Urinary bladder (tissue), 3 donors: ENCODE measurements at regions not wholly inside any gene's neighbourhood (a gene's known extent, or its start where the extent isn't known, plus 50 kb on each side); places are given as distances from the start of the nearest gene placed in this dataset.

Source experiments
- DNase-seq: peaks from one replicate; pipeline ENCODE4 v3.0.0-alpha.2; 2015; ENCODE audit errors: extremely low spot score
- H3K27ac ChIP-seq: one replicate; pipeline ENCODE4 v1.5.1; 2013; ENCODE audit warnings: low read depth, mild to moderate bottlenecking, moderate library complexity
- H3K36me3 ChIP-seq: one replicate; pipeline ENCODE4 v1.6.1; 2013; ENCODE audit warnings: mild to moderate bottlenecking, moderate library complexity; ENCODE audit not compliant: insufficient read depth
- H3K4me1 ChIP-seq: one replicate; pipeline ENCODE4 v1.6.1; 2013; ENCODE audit warnings: mild to moderate bottlenecking, moderate library complexity; ENCODE audit not compliant: insufficient read depth
- H3K4me3 ChIP-seq: one replicate; pipeline ENCODE4 v1.5.1; 2013; ENCODE audit warnings: low read depth, low read length
- WGBS: extraction: QIAGEN DNeasy Blood & Tissue Kit; methylation state at CpG from one replicate; pipeline ENCODE4 v1.1.7; 2013; 5-methylcytosine and 5-hydroxymethylcytosine counted together
- donor health status: healthy with polysubstance abuse.
- donor health status: healthy.

GRCh38 chr10:90193240-90193985, 492.0 kb downstream of the KIF20B start:
- Histone ChIP-seq H3K4me1 (no peaks in the 10 kb centered on the region), H3K27ac (no peak overlapping the region), H3K4me3 (no peak overlapping the region), H3K36me3 (no peaks in the 10 kb centered on the region)
- 67% methylated on average over 2 of the region's 2 CpGs for WGBS
- no peak for DNase-seq

GRCh38 chr10:90195288-90195840, 494.0 kb downstream of the KIF20B start:
- DNase-seq = no peak
- H3K4me3 ChIP-seq = no peak overlapping the region
- H3K27ac ChIP-seq = no peak overlapping the region
- no peaks in the 10 kb centered on the region for H3K4me1 ChIP-seq
- no peaks in the 10 kb centered on the region for H3K36me3 ChIP-seq
- WGBS = 74% methylated on average over 3 of the region's 3 CpGs

GRCh38 chr10:90197766-90198165, 496.4 kb downstream of the KIF20B start:
- no peaks in the 10 kb centered on the region for H3K4me1 ChIP-seq
- no peak for DNase-seq
- no peak overlapping the region for H3K4me3 ChIP-seq
- no peak overlapping the region for H3K27ac ChIP-seq
- no peaks in the 10 kb centered on the region for H3K36me3 ChIP-seq

GRCh38 chr10:90199093-90199492, 497.7 kb downstream of the KIF20B start:
- DNase-seq = no peak
- Histone ChIP-seq H3K4me1 (no peaks in the 10 kb centered on the region), H3K27ac (no peak overlapping the region), H3K36me3 (no peaks in the 10 kb centered on the region), H3K4me3 (no peak overlapping the region)
- 53% methylated on average over 2 of the region's 2 CpGs for WGBS

- H3K4me1 ChIP-seq = no peaks in the 10 kb centered on the region
Observed at GRCh38 chr10:90199513-90199912, 498.1 kb downstream of the KIF20B start.

GRCh38 chr10:90204131-90204955, 503.0 kb downstream of the KIF20B start:
- 71% methylated on average over 6 of the region's 6 CpGs for WGBS
- Histone ChIP-seq H3K4me3 (no peak overlapping the region), H3K4me1 (no peaks in the 10 kb centered on the region), H3K36me3 (no peaks in the 10 kb centered on the region), H3K27ac (no peak overlapping the region)
- DNase-seq = no peak

More at GRCh38 chr10:90199513-90199912, 498.1 kb downstream of the KIF20B start:
- no peak overlapping the region for H3K27ac ChIP-seq
- no peaks in the 10 kb centered on the region for H3K36me3 ChIP-seq
- DNase-seq = no peak
- H3K4me3 ChIP-seq = no peak overlapping the region

GRCh38 chr10:90204956-90205314, 503.5 kb downstream of the KIF20B start:
- DNase-seq = no peak
- Histone ChIP-seq H3K4me3 (no peak overlapping the region), H3K4me1 (no peaks in the 10 kb centered on the region), H3K36me3 (no peaks in the 10 kb centered on the region), H3K27ac (no peak overlapping the region)

DNA sequence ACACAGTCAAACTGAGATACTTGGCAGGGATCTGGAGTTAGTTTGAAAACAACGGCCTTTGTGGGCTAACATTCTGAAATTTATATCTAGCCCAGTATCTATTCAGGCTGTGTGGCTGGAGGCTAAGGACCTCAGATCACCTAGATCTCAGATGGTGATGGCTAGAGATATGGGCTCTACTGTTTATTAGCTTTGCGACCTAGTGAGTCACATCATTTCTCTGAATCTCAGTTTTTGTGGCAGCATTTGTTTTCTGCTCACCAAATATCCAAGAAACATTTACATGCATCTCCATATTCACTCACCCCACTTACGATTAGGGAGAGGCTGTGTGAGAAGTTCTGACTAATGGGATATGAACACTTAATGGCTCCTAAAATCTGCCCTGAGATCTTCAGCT, 503.9 kb downstream of the KIF20B start:
- WGBS = 85% methylated on average over 3 of the region's 3 CpGs
- no peaks in the 10 kb centered on the region for H3K36me3 ChIP-seq
- no peaks in the 10 kb centered on the region for H3K4me1 ChIP-seq
- DNase-seq = no peak
- no peak overlapping the region for H3K4me3 ChIP-seq
- H3K27ac ChIP-seq = no peak overlapping the region

DNA sequence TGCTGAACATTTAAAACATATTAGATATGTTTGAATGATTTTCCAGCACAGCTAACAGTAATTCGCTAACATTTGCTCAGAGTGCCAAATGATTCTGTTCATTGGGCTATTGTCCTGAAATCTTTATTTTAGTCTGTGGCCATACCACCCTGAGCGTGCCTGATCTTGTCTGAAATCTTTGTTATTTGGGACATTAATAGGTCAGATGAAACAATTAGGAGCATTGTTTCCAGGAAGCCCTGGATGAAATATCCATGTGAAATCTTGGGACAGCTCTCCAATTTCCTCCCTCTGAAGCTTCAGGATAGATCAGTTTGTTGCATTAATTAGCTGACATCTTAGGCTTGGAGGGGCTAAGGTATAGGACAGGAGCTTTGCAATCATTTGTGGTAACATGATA, 512.0 kb downstream of the KIF20B start:
- DNase-seq = no peak
- Histone ChIP-seq H3K4me3 (no peak overlapping the region), H3K4me1 (no peaks in the 10 kb centered on the region), H3K27ac (no peak overlapping the region), H3K36me3 (no peaks in the 10 kb centered on the region)
- 90% methylated on average over 2 of the region's 2 CpGs for WGBS

- Histone ChIP-seq H3K4me1 (no peaks in the 10 kb centered on the region), H3K4me3 (no peak overlapping the region), H3K36me3 (no peaks in the 10 kb centered on the region), H3K27ac (no peak overlapping the region)
- no peak for DNase-seq
Observed at GRCh38 chr10:90218846-90219245, 517.5 kb downstream of the KIF20B start.

DNA sequence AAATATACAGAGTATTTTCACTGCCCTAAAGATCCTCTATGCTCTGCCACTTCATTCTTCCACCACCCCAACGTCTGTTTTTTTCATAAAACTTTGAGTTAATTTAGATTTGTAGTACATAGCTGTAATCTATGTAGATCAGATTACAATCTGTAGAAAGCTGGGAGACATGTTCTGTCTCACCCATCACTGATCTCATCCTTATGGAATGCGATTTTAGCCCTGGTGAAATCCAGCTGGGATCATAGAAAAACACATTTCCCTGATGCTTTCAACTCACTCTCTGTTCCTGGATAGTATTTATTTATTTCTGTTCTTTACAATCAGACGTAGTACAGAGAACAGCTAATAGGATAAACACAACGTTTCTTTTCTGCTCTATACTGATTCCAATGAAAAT, 521.0 kb downstream of the KIF20B start:
- peak; percentile 17 for DNase-seq
- WGBS = 19% methylated on average over 4 of the region's 4 CpGs
- H3K36me3 ChIP-seq = no peaks in the 10 kb centered on the region
- H3K27ac ChIP-seq = no peak overlapping the region
- H3K4me1 ChIP-seq = no peaks in the 10 kb centered on the region
- H3K4me3 ChIP-seq = no peak overlapping the region

DNA sequence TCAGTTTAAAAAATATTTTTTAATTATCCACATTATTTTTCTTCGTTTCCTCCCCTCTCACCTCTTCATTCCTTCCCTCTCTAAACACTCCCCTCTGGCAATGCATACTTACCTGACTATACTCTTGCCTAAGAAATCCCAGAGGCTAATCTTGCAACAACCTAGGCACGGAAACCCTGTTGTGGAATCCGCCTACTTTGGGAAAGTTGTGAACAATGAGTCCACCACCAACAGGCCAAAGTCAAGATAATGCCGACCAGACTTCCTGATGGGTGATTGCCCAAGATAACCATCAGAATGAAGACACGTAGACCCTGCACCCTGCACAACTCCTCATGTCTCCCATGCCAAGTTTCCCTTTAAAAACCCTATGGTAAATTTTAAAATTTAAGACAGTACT, 521.5 kb downstream of the KIF20B start:
- Histone ChIP-seq H3K4me1 (no peaks in the 10 kb centered on the region), H3K27ac (no peak overlapping the region), H3K36me3 (no peaks in the 10 kb centered on the region), H3K4me3 (no peak overlapping the region)
- WGBS = 85% methylated on average over 5 of the region's 5 CpGs
- DNase-seq = no peak

DNA sequence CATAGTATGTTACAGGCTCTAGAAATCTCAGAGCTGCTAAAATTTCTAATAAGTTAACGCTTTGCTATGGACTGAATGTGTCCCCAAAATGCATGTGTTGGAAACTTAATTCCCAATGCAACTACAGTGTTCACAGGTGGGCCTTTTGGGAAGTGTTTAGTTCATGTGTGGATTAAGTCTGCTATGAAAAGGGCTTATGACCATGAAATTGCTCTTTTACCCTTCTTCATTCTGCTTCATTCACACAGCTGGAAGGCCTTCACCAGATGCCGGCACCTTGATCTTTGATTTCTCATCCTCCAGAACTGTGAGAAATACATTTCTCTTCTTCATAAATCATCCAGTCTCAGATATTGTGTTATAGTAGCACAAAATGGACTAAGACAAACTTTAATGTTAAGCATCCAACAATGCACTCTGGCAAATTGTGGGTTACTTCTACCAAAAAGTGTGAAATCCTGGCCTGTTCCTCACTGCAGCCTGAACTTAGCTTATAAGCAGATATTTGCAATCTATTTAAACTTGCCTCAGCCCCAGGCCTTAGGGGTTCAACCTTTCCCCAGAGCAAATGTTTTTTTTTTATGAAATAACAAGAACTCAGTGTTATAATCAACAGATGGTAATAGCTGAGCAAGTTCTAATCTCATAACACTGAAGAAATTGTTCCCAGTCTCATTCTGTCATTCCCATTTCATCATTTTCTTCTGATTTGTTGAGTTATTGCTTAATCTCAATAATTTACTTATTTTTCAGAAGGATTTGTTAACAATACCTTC, 523.6 kb downstream of the KIF20B start:
- DNase-seq = no peak
- Histone ChIP-seq H3K27ac (no peak overlapping the region), H3K4me1 (no peaks in the 10 kb centered on the region), H3K36me3 (no peaks in the 10 kb centered on the region), H3K4me3 (no peak overlapping the region)
- 97% methylated on average over 2 of the region's 2 CpGs for WGBS

- H3K27ac ChIP-seq = no peak overlapping the region
- DNase-seq = no peak
- WGBS = 86% methylated on average over 3 of the region's 3 CpGs
- no peaks in the 10 kb centered on the region for H3K4me1 ChIP-seq
- H3K4me3 ChIP-seq = no peak overlapping the region
- no peaks in the 10 kb centered on the region for H3K36me3 ChIP-seq
Observed at GRCh38 chr10:90226517-90226916, 525.1 kb downstream of the KIF20B start.
